Cardiac septum (tissue), 1 donor: ENCODE measurements at regions not wholly inside any gene's neighbourhood (a gene's known extent, or its start where the extent isn't known, plus 50 kb on each side); places are given as distances from the start of the nearest gene placed in this dataset.
"Not testable (repeated sequence)": the region's sequence is repeated elsewhere in the genome, so short reads cannot be mapped to it uniquely, and the experiment has no call there.

Experiments used
- DNase-seq: peaks from one replicate; pipeline ENCODE4 v3.0.0-alpha.2; 2020; ENCODE audit warnings: low spot score
- intact Hi-C: fragments of 100-400 bp; cut with DNase I; formaldehyde crosslinking; loops from one replicate; pipeline ENCODE4 v1.14.0; 2022
- donor health status: DM: no; HTN: no; CAD: no.

GRCh38 chr9:13797701-13798100 lies 516.2 kb downstream of the NFIB start:
- DNase-seq, intact Hi-C loops: not testable (repeated sequence)

GRCh38 chr9:13791816-13792215 lies 512.3 kb upstream of the MPDZ start:
- DNase-seq = no peak
- intact Hi-C loops = no loop called here

GRCh38 chr9:13790055-13790454 lies 510.6 kb upstream of the MPDZ start:
- no peak for DNase-seq
- intact Hi-C loops = no loop called here

- DNase-seq = no peak
- intact Hi-C loops = loop anchor here (5.0 to 10.0 kb wide), 6 partner anchors 53 to 567 kb away; no protein-coding TSS in a partner anchor
Measured at GRCh38 chr9:13787234-13787833, 507.8 kb upstream of the MPDZ start.

GRCh38 chr9:13786711-13787110 lies 507.2 kb upstream of the MPDZ start:
- DNase-seq = no peak
- intact Hi-C loops = loop anchor here (5.0 to 10.0 kb wide), 6 partner anchors 52 to 568 kb away; no protein-coding TSS in a partner anchor

GRCh38 chr9:13786131-13786530 lies 506.6 kb upstream of the MPDZ start:
- intact Hi-C loops = loop anchor here (5.0 to 10.0 kb wide), 6 partner anchors 51 to 569 kb away; no protein-coding TSS in a partner anchor
- DNase-seq = peak; percentile 74

- DNase-seq = no peak
- intact Hi-C loops = no loop called here
Measured at GRCh38 chr9:13779106-13779505, 499.6 kb upstream of the MPDZ start.

- intact Hi-C loops = no loop called here
- DNase-seq = no peak
Measured at GRCh38 chr9:13778631-13779030, 499.1 kb upstream of the MPDZ start.

- intact Hi-C loops = no loop called here
- no peak for DNase-seq
Measured at GRCh38 chr9:13770956-13771355, 491.5 kb upstream of the MPDZ start.

GRCh38 chr9:13769641-13770040 lies 490.1 kb upstream of the MPDZ start:
- intact Hi-C loops = loop anchor here (5.0 kb wide), 1 partner anchor 62 kb away; no protein-coding TSS in a partner anchor

GRCh38 chr9:13769006-13769405 lies 489.5 kb upstream of the MPDZ start:
- no peak for DNase-seq
- intact Hi-C loops = loop anchor here (5.0 kb wide), 1 partner anchor 62 kb away; no protein-coding TSS in a partner anchor

More at GRCh38 chr9:13769641-13770040, 490.1 kb upstream of the MPDZ start:
- no peak for DNase-seq

- no peak for DNase-seq
- intact Hi-C loops = no loop called here
Measured at GRCh38 chr9:13762209-13762608, 482.7 kb upstream of the MPDZ start.

GRCh38 chr9:13759551-13759950 lies 480.1 kb upstream of the MPDZ start:
- intact Hi-C loops = no loop called here
- DNase-seq = no peak

GRCh38 chr9:13758936-13759335 lies 479.4 kb upstream of the MPDZ start:
- intact Hi-C loops = no loop called here
- DNase-seq = no peak

GRCh38 chr9:13756943-13757342 lies 477.5 kb upstream of the MPDZ start:
- intact Hi-C loops = no loop called here
- no peak for DNase-seq

GRCh38 chr9:13755551-13755950 lies 476.1 kb upstream of the MPDZ start:
- no peak for DNase-seq
- intact Hi-C loops = no loop called here

- DNase-seq = no peak
- intact Hi-C loops = no loop called here
Measured at GRCh38 chr9:13750639-13751038, 471.1 kb upstream of the MPDZ start.

GRCh38 chr9:13750061-13750460 lies 470.6 kb upstream of the MPDZ start:
- intact Hi-C loops = no loop called here

GRCh38 chr9:13746876-13747275 lies 467.4 kb upstream of the MPDZ start:
- intact Hi-C loops = no loop called here
- DNase-seq = no peak

More at GRCh38 chr9:13750061-13750460, 470.6 kb upstream of the MPDZ start:
- DNase-seq = no peak

GRCh38 chr9:13744261-13744901 lies 464.9 kb upstream of the MPDZ start:
- intact Hi-C loops = no loop called here
- DNase-seq = no peak

- intact Hi-C loops = loop anchor here (10.0 kb wide), 1 partner anchor 47 kb away; no protein-coding TSS in a partner anchor
- DNase-seq = no peak
Measured at GRCh38 chr9:13737885-13738284, 458.4 kb upstream of the MPDZ start.
